K562 (cell line): ENCODE measurements at regions not wholly inside any gene's neighbourhood (a gene's known extent, or its start where the extent isn't known, plus 50 kb on each side); places are given as distances from the start of the nearest gene placed in this dataset.

Source experiments
- ATAC-seq: fragments of 200-7000 bp; cut with Tn5 transposase; 3 replicates; pipeline ENCODE4 v1.9.1; 2020; ENCODE audit warnings: moderate library complexity
- BruUV-seq: library from RNA; stranded (reverse); fragments of 400-500 nt; replicated peaks from 2 replicates; lab custom pipeline; 2021; lab: Mats Ljungman, UMichigan
- CTCF ChIA-PET: fragments of 300-600 bp; formaldehyde crosslinking; extraction: SDS; loops from one replicate; lab custom pipeline; 2021; ENCODE audit warnings: low intra/inter-chr PET ratio; lab: Yijun Ruan, JAX
- POLR2A ChIA-PET: fragments of 300-600, 350-650 bp; sonication (Branson Sonifier 250); formaldehyde crosslinking; extraction: SDS; loops from one replicate; lab custom pipeline; 2021; ENCODE audit warnings: antibody characterized with exemption, inconsistent platforms; lab: Yijun Ruan, JAX
- DNase-seq, 4 experiments: peaks; one replicate each; pipeline versions ENCODE4 v3.0.0 to v3.0.0-alpha.2; 2011 to 2018; ENCODE audit warnings: low spot score in 3 of 4, mixed read lengths in 3 of 4; ENCODE audit errors: extremely low read depth in 1 of 4
- FAIRE-seq: peaks from 2 replicates; lab custom pipeline; 2011; peaks lifted over from hg19 to GRCh38; lab: Jason Lieb, UNC
- H2AFZ ChIP-seq: 2 replicates; pipeline ENCODE4 v1.6.0; 2011; ENCODE audit warnings: low read depth, low read length, control low read depth, inconsistent platforms
- H3K27ac ChIP-seq: fragments of 200-600 bp; 3 replicates; pipeline ENCODE4 v1.8.0; 2011; ENCODE audit warnings: low read depth, mild to moderate bottlenecking, control low read depth, inconsistent platforms, low read length, moderate library complexity, mixed read lengths; ENCODE audit errors: extremely low read depth
- H3K27me3 ChIP-seq, 2 experiments: fragments of 300-600 bp in 1 of 2; 2 replicates in 1 of 2; 3 replicates in 1 of 2; pipeline versions ENCODE4 v1.6.0 to v1.8.0; 2011; ENCODE audit warnings: inconsistent platforms in 2 of 2, low read length in 2 of 2, mild to moderate bottlenecking in 1 of 2, mixed read lengths in 1 of 2, moderate library complexity in 1 of 2; ENCODE audit not compliant: control insufficient read depth in 2 of 2, insufficient read depth in 2 of 2
- H3K36me3 ChIP-seq: fragments of 300-600 bp; 3 replicates; pipeline ENCODE4 v1.8.0; 2011; ENCODE audit warnings: mild to moderate bottlenecking, low read length, inconsistent platforms; ENCODE audit not compliant: control insufficient read depth, insufficient read depth
- H3K4me1 ChIP-seq, 2 experiments: fragments of 200-600 bp in 1 of 2; replicated peaks in 1 of 2; 2 replicates in 1 of 2; 3 replicates in 1 of 2; pipeline versions ENCODE4 v1.5.1 to v1.8.0; 2011; ENCODE audit warnings: inconsistent platforms in 2 of 2, low read length in 2 of 2, mild to moderate bottlenecking in 1 of 2, mixed read lengths in 1 of 2, moderate library complexity in 1 of 2; ENCODE audit not compliant: control insufficient read depth in 2 of 2, insufficient read depth in 2 of 2
- H3K4me2 ChIP-seq: 2 replicates; pipeline ENCODE4 v1.6.1; 2011; ENCODE audit warnings: low read length, control low read depth, inconsistent platforms, mixed read lengths; ENCODE audit not compliant: insufficient read depth
- H3K4me3 ChIP-seq: fragments of 200-600 bp; sonication (generic), shearing (Covaris generic); 2 replicates; pipeline ENCODE4 v1.5.1; 2016; ENCODE audit warnings: control low read depth, inconsistent platforms
- H3K79me2 ChIP-seq: fragments of 200-600 bp; 3 replicates; pipeline ENCODE4 v1.8.0; 2011; ENCODE audit warnings: low read length, inconsistent platforms; ENCODE audit not compliant: control insufficient read depth, insufficient read depth
- H3K9ac ChIP-seq, 2 experiments: 2 replicates each; pipeline versions ENCODE4 v1.6.0 to v1.6.1; 2011; ENCODE audit warnings: low read depth in 2 of 2, low read length in 2 of 2, control low read depth in 1 of 2, inconsistent platforms in 1 of 2, mild to moderate bottlenecking in 1 of 2, mixed read lengths in 1 of 2; ENCODE audit not compliant: insufficient read depth in 1 of 2
- H3K9me1 ChIP-seq: one replicate; pipeline ENCODE4 v1.6.0; 2011; ENCODE audit warnings: inconsistent platforms, mild to moderate bottlenecking, low read length, moderate library complexity; ENCODE audit not compliant: control insufficient read depth, insufficient read depth
- H3K9me3 ChIP-seq: replicated peaks from 2 replicates; pipeline ENCODE4 v1.5.1; 2011; ENCODE audit warnings: low read depth, low read length, inconsistent platforms; ENCODE audit not compliant: control insufficient read depth, insufficient read depth
- H4K20me1 ChIP-seq: replicated peaks from 2 replicates; pipeline ENCODE4 v1.6.1; 2011; ENCODE audit warnings: low read length, inconsistent platforms, mixed read lengths; ENCODE audit not compliant: control insufficient read depth, insufficient read depth
- C11orf30 ChIP-seq: fragments of 450-650 bp; IDR thresholded peaks from 2 replicates; pipeline ENCODE4 v1.6.1; 2016; ENCODE audit warnings: low read depth, mild to moderate bottlenecking
- CBX8 ChIP-seq: fragments of 200-600 bp; sonication (generic); IDR thresholded peaks from 2 replicates; pipeline ENCODE4 v1.6.1; 2012; ENCODE audit warnings: borderline replicate concordance, mixed run types, low read depth, mild to moderate bottlenecking, moderate library complexity, mixed read lengths, low read length, control low read depth, inconsistent platforms; ENCODE audit not compliant: poor library complexity, severe bottlenecking; ENCODE audit errors: extremely low read depth
- CHD2 ChIP-seq: IDR thresholded peaks from 2 replicates; pipeline ENCODE4 v1.6.1; 2011; ENCODE audit warnings: low read depth, low read length
- E2F6 ChIP-seq, 2 experiments: IDR thresholded peaks; 2 replicates each; pipeline ENCODE4 v1.6.1; 2011; ENCODE audit warnings: borderline replicate concordance in 1 of 2, control low read depth in 1 of 2, low read depth in 1 of 2, low read length in 1 of 2, mild to moderate bottlenecking in 1 of 2, mixed read lengths in 1 of 2, moderate library complexity in 1 of 2; ENCODE audit not compliant: insufficient read depth in 1 of 2, insufficient read length in 1 of 2, poor library complexity in 1 of 2, severe bottlenecking in 1 of 2; ENCODE audit errors: extremely low read depth in 1 of 2
- ETS2 ChIP-seq: IDR thresholded peaks from 2 replicates; pipeline ENCODE4 v1.6.1; 2016; ENCODE audit warnings: borderline replicate concordance, missing genetic modification characterization, mild to moderate bottlenecking, moderate library complexity, missing compliant biosample characterization; ENCODE audit not compliant: poor library complexity, severe bottlenecking
- HOXB6 ChIP-seq: fragments of 250-450 bp; sonication (Bioruptor Pico); IDR thresholded peaks from 2 replicates; pipeline ENCODE4 v1.5.1; 2022; ENCODE audit warnings: mild to moderate bottlenecking, borderline replicate concordance
- NFXL1 ChIP-seq: fragments of 450-650 bp; formaldehyde crosslinking; IDR thresholded peaks from 2 replicates; pipeline ENCODE4 v1.4.0; 2021; ENCODE audit warnings: mild to moderate bottlenecking
- RUNX1 ChIP-seq: sonication (generic); IDR thresholded peaks from 2 replicates; pipeline ENCODE4 v1.6.1; 2016; ENCODE audit warnings: antibody characterized with exemption, low read depth
- SREBF1 ChIP-seq: fragments of 150-350 bp; IDR thresholded peaks from 2 replicates; pipeline ENCODE4 v1.6.1; 2014; ENCODE audit warnings: antibody characterized with exemption, low read depth, low read length, borderline replicate concordance
- TBP ChIP-seq: optimal IDR thresholded peaks from 2 replicates; pipeline ENCODE3; 2011; ENCODE audit warnings: low read depth, low read length, improper control_type of control experiment
- ZKSCAN3 ChIP-seq: fragments of 250-450 bp; sonication (Bioruptor Pico); IDR thresholded peaks from 2 replicates; pipeline ENCODE4 v1.4.0; 2020
- ZNF507 ChIP-seq: conservative IDR thresholded peaks from 2 replicates; pipeline ENCODE4 v1.6.1; 2017; ENCODE audit warnings: missing genetic modification characterization, missing compliant biosample characterization
- WGBS: fragments of 100-300 bp; shearing (Covaris generic); methylation state at CpG from one replicate; pipeline ENCODE4 v1.1.6; 2016; ENCODE audit warnings: low coverage, mixed read lengths; ENCODE audit not compliant: insufficient coverage; ENCODE audit errors: missing lambda C conversion rate; 5-methylcytosine and 5-hydroxymethylcytosine counted together
- in situ Hi-C: fragments of 300-500 bp; cut with MboI; formaldehyde crosslinking; loops from 4 replicates; pipeline ENCODE4 v1.15.0; 2018; ENCODE audit warnings: inconsistent platforms, mixed read lengths
- intact Hi-C: fragments of 100-400 bp; cut with micrococcal nuclease; formaldehyde crosslinking; loops from 2 replicates; pipeline ENCODE4 v1.14.2; 2022
- TF ChIP-seq, protein P1 (sequence below): fragments of 150-350 bp; conservative IDR thresholded peaks from 2 replicates; pipeline ENCODE4 v1.6.1; 2014; ENCODE audit warnings: low read length
- TF ChIP-seq, protein P2 (sequence below): fragments of 250-450 bp; sonication (Bioruptor Pico); IDR thresholded peaks from 2 replicates; pipeline ENCODE4 v1.5.0; 2021; ENCODE audit warnings: mild to moderate bottlenecking, borderline replicate concordance
- TF ChIP-seq, protein P3 (sequence below): fragments of 450-650 bp; IDR thresholded peaks from 2 replicates; pipeline ENCODE4 v1.6.1; 2014; ENCODE audit warnings: low read depth, mild to moderate bottlenecking, moderate library complexity, borderline replicate concordance

DNA sequence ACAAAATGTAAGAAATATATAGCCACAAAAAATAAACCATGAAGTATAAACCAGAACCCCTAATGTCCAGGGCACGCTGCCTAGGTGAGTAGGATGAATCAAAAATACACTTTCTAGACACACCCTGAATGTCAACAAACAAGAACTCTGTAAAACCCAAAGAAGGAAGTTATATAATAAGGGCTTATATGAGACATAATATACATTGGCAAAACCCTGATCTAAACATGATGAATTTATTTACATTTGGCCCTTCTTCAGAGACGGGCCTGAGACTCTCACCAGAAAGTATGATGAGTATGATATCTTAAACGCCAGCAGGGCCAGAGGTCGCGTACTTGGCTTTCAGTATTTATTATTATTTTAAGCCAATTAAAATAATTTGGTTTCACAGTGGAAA is 125.1 kb upstream of the FST start:
- CTCF ChIA-PET, result no interaction called here
- intact Hi-C loops, result no loop called here
- H3K4me2 ChIP-seq, result no peak overlapping the region
- TF ChIP-seq, protein P1, sequence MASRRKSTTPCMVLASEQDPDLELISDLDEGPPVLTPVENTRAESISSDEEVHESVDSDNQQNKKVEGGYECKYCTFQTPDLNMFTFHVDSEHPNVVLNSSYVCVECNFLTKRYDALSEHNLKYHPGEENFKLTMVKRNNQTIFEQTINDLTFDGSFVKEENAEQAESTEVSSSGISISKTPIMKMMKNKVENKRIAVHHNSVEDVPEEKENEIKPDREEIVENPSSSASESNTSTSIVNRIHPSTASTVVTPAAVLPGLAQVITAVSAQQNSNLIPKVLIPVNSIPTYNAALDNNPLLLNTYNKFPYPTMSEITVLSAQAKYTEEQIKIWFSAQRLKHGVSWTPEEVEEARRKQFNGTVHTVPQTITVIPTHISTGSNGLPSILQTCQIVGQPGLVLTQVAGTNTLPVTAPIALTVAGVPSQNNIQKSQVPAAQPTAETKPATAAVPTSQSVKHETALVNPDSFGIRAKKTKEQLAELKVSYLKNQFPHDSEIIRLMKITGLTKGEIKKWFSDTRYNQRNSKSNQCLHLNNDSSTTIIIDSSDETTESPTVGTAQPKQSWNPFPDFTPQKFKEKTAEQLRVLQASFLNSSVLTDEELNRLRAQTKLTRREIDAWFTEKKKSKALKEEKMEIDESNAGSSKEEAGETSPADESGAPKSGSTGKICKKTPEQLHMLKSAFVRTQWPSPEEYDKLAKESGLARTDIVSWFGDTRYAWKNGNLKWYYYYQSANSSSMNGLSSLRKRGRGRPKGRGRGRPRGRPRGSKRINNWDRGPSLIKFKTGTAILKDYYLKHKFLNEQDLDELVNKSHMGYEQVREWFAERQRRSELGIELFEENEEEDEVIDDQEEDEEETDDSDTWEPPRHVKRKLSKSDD, result no peak
- no peak for TF ChIP-seq NFXL1 (CRISPR knock-in tag)
- TF ChIP-seq RUNX1, result no peak
- TF ChIP-seq ZNF507 (tag), result no peak
- TF ChIP-seq, protein P2, sequence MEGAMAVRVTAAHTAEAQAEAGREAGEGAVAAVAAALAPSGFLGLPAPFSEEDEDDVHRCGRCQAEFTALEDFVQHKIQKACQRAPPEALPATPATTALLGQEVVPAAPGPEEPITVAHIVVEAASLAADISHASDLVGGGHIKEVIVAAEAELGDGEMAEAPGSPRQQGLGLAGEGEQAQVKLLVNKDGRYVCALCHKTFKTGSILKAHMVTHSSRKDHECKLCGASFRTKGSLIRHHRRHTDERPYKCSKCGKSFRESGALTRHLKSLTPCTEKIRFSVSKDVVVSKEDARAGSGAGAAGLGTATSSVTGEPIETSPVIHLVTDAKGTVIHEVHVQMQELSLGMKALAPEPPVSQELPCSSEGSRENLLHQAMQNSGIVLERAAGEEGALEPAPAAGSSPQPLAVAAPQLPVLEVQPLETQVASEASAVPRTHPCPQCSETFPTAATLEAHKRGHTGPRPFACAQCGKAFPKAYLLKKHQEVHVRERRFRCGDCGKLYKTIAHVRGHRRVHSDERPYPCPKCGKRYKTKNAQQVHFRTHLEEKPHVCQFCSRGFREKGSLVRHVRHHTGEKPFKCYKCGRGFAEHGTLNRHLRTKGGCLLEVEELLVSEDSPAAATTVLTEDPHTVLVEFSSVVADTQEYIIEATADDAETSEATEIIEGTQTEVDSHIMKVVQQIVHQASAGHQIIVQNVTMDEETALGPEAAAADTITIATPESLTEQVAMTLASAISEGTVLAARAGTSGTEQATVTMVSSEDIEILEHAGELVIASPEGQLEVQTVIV (CRISPR knock-in tag), result no peak
- TF ChIP-seq C11orf30, result no peak
- no peak for TF ChIP-seq CBX8
- TF ChIP-seq E2F6 (IDR thresholded peaks at IDR 0.05; ENCODE audit: borderline replicate concordance in 1 of 2, extremely low read depth in 1 of 2, insufficient read depth in 1 of 2, insufficient read length in 1 of 2, low read depth in 1 of 2, low read length in 1 of 2, poor library complexity in 1 of 2, severe bottlenecking in 1 of 2), result no peak
- TF ChIP-seq SREBF1, result no peak
- TF ChIP-seq TBP, result no peak
- TF ChIP-seq, protein P3, sequence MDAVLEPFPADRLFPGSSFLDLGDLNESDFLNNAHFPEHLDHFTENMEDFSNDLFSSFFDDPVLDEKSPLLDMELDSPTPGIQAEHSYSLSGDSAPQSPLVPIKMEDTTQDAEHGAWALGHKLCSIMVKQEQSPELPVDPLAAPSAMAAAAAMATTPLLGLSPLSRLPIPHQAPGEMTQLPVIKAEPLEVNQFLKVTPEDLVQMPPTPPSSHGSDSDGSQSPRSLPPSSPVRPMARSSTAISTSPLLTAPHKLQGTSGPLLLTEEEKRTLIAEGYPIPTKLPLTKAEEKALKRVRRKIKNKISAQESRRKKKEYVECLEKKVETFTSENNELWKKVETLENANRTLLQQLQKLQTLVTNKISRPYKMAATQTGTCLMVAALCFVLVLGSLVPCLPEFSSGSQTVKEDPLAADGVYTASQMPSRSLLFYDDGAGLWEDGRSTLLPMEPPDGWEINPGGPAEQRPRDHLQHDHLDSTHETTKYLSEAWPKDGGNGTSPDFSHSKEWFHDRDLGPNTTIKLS, result no peak
- TF ChIP-seq CHD2, result no peak
- no peak for TF ChIP-seq ETS2 (tag)
- TF ChIP-seq HOXB6 (CRISPR knock-in tag), result no peak
- TF ChIP-seq ZKSCAN3 (CRISPR knock-in tag), result no peak

More for the DNA sequence above, 125.1 kb upstream of the FST start:
- Histone ChIP-seq H3K4me1 (no peaks in the 10 kb centered on the region), H2AFZ (no peak overlapping the region), H3K36me3 (no peaks in the 10 kb centered on the region), H3K9ac (no peak overlapping the region), H3K9me3 (no peaks in the 10 kb centered on the region), H3K9me1 (no peaks in the 10 kb centered on the region), H3K4me3 (no peak overlapping the region), H3K79me2 (no peaks in the 10 kb centered on the region), H3K27ac (no peak overlapping the region), H4K20me1 (no peaks in the 10 kb centered on the region), H3K27me3 (no peaks in the 10 kb centered on the region)
- DNase-seq (no peak), ATAC-seq (no peak), FAIRE-seq (no peak)
- 1% methylated on average over 5 of the region's 5 CpGs for WGBS
- in situ Hi-C loops, result no loop called here
- BruUV-seq, result no TSS peak
- POLR2A ChIA-PET, result no interaction called here
